NCI-H2107 treated with DMSO at 0.1 percent for 48 hours (cell line): ENCODE measurements at regions not wholly inside any gene's neighbourhood (a gene's known extent, or its start where the extent isn't known, plus 50 kb on each side); places are given as distances from the start of the nearest gene placed in this dataset.
"Not testable (repeated sequence)": the region's sequence is repeated elsewhere in the genome, so short reads cannot be mapped to it uniquely, and the experiment has no call there.

Experiments used
- DNase-seq: peaks from one replicate; lab custom pipeline; 2025; ENCODE audit not compliant: unreplicated experiment; lab: John Stamatoyannopoulos, UW

DNA sequence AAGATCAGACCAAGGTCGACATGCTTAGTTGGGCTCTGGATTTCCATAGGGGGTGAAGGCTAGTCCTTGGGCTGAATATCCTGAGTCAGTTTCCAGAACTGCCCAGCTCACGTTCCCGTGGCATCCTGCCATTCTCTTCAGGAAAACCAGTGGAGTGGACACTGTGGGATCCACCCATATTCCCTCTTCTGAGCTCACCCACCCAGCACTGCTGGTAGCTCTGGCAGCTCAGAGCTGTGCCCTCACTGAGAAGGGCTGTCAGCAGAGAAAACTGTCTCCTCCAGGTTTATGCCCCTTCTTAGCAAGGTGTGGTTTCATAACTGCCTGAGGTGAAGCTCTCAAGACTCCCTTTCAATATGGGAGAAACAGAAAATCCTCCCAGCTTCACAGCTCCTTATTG, 111.7 kb downstream of the GGTLC2 start:
- DNase-seq, result no peak

- not testable (repeated sequence) for DNase-seq
Observed at GRCh38 chr22:22756551-22757201, 112.3 kb downstream of the GGTLC2 start.

DNA sequence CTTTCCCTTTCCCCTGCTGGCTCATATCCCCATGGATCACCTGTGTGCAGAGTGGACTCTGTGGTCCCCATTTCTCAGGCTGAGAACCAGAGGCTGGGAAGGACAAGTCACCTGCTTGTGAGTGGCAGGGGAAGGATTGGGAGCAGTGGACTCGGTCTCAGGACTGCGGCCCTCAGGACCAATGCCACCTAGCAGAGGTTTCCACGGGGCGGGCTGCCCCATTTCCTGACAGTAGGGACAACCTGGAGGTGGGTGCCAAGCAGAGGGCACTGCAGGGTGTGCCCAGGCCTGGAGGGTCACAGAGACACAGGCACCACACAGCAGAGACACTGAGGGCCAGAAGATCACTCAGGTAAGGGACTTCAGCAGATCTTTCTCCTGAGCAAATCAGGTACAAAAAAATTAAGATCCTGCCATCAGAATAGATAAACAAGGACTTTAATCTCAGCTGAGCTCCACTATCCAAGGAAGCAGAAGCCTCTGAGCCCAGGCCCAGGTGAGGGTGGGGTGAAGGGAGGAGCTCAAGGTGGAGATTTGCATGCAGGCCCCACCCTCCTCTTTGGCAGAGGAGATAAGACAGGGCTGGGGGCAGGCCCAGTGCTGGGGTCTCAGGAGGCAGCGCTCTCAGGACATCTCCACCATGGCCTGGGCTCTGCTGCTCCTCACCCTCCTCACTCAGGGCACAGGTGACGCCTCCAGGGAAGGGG, 113.8 kb downstream of the GGTLC2 start:
- not testable (repeated sequence) for DNase-seq

DNA sequence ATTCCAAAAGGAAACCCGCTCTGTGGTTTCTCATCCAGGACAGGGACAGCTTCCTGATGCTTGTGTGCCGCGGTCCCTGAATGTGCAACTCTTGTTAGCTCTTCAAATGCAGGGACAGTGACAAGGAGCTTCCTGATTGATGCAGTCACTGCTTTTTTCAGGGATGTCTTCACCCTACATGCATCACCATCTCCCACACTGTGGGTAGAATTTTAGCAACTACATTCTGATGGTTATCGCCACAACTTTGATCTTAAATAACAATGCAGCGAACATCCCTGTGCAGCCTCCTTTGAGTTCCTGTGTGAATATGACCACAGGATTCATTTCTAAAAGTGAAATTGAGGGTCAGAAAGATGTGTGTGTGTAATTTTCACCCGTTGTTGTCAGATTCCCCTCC, 115.0 kb downstream of the GGTLC2 start:
- no peak for DNase-seq

GRCh38 chr22:22759889-22760546, 115.6 kb downstream of the GGTLC2 start:
- no peak for DNase-seq

GRCh38 chr22:22761606-22761962, 117.2 kb downstream of the GGTLC2 start:
- no peak for DNase-seq

- no peak for DNase-seq
Observed at GRCh38 chr22:22761963-22762772, 117.8 kb downstream of the GGTLC2 start.

- no peak for DNase-seq
Observed at GRCh38 chr22:22763512-22763911, 119.1 kb downstream of the GGTLC2 start.

- no peak for DNase-seq
Observed at GRCh38 chr22:22764085-22764484, 119.7 kb downstream of the GGTLC2 start.

DNA sequence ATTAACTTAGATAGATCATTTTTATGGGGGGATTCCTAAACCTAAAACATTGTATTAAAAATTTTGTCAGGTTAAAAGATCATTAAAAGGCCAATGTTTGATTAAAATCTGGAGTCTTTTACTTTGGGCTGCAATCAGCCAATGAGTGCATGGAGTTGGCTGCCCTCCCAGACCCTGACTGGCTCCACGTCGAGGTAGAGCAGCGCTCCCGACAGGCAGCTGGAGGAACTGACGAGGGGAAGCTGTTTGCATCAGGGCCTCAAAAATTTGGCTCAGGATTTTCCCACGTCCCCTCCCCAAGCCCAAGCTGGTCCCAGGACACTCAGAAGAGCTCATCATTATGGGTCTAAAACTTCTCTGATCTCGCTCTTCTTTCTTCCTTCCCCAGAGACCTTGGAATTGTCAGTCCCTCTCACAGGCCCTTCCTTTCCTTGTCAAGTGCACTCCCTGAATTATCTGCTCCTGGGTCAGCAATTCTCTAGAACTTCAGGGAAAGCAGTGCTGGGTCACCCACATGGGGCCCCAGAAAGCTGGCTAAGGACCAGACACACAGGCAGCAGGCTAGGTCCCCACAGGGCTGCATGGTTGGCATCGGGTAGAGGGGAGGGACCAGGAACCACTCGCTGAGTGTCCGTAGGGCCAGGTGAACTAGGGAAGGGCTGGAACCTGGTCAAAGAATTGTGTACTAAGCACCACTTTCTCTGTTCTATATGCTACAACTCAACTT, 119.6 kb upstream of the IGLL5 start:
- DNase-seq, result no peak

- DNase-seq, result no peak
Observed at GRCh38 chr22:22768885-22769284, 118.7 kb upstream of the IGLL5 start.

GRCh38 chr22:22769434-22770279, 118.0 kb upstream of the IGLL5 start:
- DNase-seq, result no peak

DNA sequence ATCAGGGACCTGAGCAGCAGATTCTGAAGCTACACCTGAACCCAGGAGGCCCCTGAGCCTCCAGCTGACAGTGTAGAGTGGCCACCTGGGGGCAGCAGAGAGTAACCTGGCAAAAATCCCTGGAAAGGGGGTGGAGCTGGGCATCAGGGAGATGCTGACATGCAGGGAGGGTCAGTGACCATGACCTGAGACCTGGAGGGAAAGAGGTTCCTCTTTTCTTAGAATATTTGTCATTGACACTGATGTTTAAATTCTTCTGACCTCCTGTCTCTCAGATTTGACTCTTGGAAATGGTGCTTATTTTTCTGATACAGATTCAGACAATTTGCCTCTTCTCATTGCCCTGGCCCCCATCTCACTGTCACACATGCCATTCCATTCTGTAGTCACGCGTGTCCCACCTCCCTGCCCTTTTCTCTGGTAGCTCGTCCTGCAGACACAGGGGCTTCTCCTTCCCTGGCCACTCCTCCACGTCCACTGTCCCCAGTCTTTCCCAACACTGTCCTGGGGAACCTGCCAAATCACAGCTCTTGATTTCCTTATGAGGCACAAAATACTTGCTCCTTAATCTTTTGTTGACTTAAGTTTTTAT, 117.2 kb upstream of the IGLL5 start:
- DNase-seq, result no peak

GRCh38 chr22:22770881-22771280, 116.7 kb upstream of the IGLL5 start:
- DNase-seq, result no peak

- no peak for DNase-seq
Observed at GRCh38 chr22:22771696-22772377, 115.8 kb upstream of the IGLL5 start.

GRCh38 chr22:22772396-22772795, 115.2 kb upstream of the IGLL5 start:
- no peak for DNase-seq

GRCh38 chr22:22772883-22773282, 114.7 kb upstream of the IGLL5 start:
- no peak for DNase-seq

- no peak for DNase-seq
Observed at GRCh38 chr22:22773427-22773826, 114.2 kb upstream of the IGLL5 start.

DNA sequence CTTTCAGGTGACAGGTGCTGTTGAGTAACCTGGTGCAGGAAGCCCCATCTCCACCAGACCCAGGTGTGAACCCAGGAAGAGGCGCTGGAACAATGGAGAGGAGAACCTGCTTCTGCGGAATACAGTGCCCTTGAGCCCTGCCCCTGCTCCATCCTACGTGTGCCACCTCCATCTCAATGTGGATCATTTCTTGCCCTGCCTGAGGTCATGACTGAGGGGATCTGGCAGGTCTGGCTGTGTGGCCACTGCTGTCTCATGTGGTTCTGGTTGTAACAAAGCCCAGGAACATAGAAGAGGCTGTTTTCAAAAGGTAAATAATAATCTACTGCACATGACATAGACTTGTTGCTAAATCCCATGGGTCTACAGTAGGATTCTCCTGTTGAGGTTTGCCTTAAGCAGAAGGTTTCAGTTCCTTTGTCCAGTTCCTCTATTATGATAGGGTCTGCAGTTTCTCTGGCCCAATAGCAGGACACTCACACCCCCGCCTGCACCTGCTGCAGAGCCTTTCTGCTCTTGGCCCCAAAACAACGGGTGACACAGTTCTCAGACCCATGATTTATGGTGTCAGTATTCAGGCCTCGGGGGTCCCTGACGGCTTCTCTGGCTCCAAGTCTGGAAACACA, 113.5 kb upstream of the IGLL5 start:
- DNase-seq, result no peak
